Parathyroid adenoma (tissue), 2 donors: ENCODE measurements at regions not wholly inside any gene's neighbourhood (a gene's known extent, or its start where the extent isn't known, plus 50 kb on each side); places are given as distances from the start of the nearest gene placed in this dataset.

Experiments used
- H2AFZ ChIP-seq: fragments of 300-600 bp; sonication (generic); one replicate; pipeline ENCODE4 v1.7.0; 2017; ENCODE audit warnings: antibody characterized with exemption, mild to moderate bottlenecking
- H3K27ac ChIP-seq: fragments of 300-600 bp; sonication (generic); one replicate; pipeline ENCODE4 v1.7.0; 2017
- H3K27me3 ChIP-seq: fragments of 300-600 bp; sonication (generic); one replicate; pipeline ENCODE4 v1.7.0; 2017; ENCODE audit warnings: low read length; ENCODE audit not compliant: control insufficient read depth, insufficient read depth
- H3K36me3 ChIP-seq: fragments of 300-600 bp; sonication (generic); one replicate; pipeline ENCODE4 v1.7.0; 2017; ENCODE audit warnings: low read length; ENCODE audit not compliant: control insufficient read depth, insufficient read depth
- H3K4me1 ChIP-seq: fragments of 300-600 bp; sonication (generic); one replicate; pipeline ENCODE4 v1.7.0; 2017; ENCODE audit warnings: control low read depth
- H3K4me2 ChIP-seq: fragments of 300-600 bp; sonication (generic); one replicate; pipeline ENCODE4 v1.7.0; 2017; ENCODE audit warnings: low read length
- H3K4me3 ChIP-seq: fragments of 300-600 bp; sonication (generic); one replicate; pipeline ENCODE4 v1.7.0; 2017; ENCODE audit warnings: low read depth, low read length
- H3K79me2 ChIP-seq: fragments of 300-600 bp; sonication (generic); one replicate; pipeline ENCODE4 v1.7.0; 2017; ENCODE audit warnings: control low read depth
- H3K9ac ChIP-seq: fragments of 300-600 bp; sonication (generic); one replicate; pipeline ENCODE4 v1.7.0; 2017; ENCODE audit warnings: mild to moderate bottlenecking
- H3K9me3 ChIP-seq: fragments of 300-600 bp; sonication (generic); one replicate; pipeline ENCODE4 v1.7.0; 2017; ENCODE audit warnings: low read length; ENCODE audit not compliant: control insufficient read depth
- TF ChIP-seq, protein P1 (sequence below): fragments of 300-600 bp; sonication (generic); IDR thresholded peaks from one replicate; pipeline ENCODE4 v1.7.0; 2017; ENCODE audit warnings: antibody characterized with exemption, mild to moderate bottlenecking
- donor health status: primary hyperparathyroidism.

DNA sequence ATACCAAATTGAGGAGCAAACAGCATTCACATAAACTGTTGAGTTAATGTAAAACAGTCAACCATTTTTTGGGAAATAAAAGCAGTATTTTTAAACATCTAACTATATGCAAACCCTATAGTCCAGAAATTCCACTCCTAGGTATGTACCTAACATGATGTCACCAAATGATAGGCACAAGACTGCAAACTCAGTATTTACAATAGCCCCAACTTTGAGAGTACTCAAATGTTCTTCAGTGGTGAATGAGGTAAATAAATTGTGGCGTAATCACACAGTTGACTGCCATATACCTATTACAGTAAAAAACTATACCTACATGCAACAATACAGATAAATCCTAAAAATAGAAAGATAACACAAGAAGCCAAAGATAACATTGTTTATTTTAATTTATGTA lies 1243.8 kb upstream of the ADGRL3 start:
- no peak overlapping the region for H2AFZ ChIP-seq
- TF ChIP-seq, protein P1, sequence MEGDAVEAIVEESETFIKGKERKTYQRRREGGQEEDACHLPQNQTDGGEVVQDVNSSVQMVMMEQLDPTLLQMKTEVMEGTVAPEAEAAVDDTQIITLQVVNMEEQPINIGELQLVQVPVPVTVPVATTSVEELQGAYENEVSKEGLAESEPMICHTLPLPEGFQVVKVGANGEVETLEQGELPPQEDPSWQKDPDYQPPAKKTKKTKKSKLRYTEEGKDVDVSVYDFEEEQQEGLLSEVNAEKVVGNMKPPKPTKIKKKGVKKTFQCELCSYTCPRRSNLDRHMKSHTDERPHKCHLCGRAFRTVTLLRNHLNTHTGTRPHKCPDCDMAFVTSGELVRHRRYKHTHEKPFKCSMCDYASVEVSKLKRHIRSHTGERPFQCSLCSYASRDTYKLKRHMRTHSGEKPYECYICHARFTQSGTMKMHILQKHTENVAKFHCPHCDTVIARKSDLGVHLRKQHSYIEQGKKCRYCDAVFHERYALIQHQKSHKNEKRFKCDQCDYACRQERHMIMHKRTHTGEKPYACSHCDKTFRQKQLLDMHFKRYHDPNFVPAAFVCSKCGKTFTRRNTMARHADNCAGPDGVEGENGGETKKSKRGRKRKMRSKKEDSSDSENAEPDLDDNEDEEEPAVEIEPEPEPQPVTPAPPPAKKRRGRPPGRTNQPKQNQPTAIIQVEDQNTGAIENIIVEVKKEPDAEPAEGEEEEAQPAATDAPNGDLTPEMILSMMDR = no peak
- H3K4me2 ChIP-seq = no peak overlapping the region
- H3K79me2 ChIP-seq = no peaks in the 10 kb centered on the region
- H3K9me3 ChIP-seq = no peaks in the 10 kb centered on the region
- no peak overlapping the region for H3K4me3 ChIP-seq
- H3K4me1 ChIP-seq = no peaks in the 10 kb centered on the region
- no peak overlapping the region for H3K27ac ChIP-seq
- H3K9ac ChIP-seq = no peak overlapping the region
- no peaks in the 10 kb centered on the region for H3K27me3 ChIP-seq
- no peaks in the 10 kb centered on the region for H3K36me3 ChIP-seq

DNA sequence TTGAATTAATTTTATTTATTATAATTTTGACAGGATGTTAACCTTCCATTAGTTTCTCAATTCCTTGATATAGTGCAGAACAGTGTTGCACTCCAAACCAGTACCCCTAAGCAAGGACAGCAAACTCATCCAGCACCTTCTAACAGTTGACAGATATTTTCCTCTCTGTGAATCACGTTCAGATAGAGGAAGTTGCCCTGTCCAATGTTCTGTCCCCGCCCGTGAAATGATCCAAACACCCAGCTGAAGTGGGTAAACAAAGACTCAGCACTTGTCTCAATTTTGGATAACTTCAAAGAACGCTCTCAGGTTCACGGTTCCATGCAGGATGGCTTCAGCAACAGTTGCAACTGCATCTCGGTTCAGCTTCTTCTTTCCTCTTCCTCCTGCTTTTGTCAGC lies 1240.0 kb upstream of the ADGRL3 start:
- Histone ChIP-seq H3K36me3 (no peaks in the 10 kb centered on the region), H3K9ac (no peak overlapping the region), H3K27ac (no peak overlapping the region), H2AFZ (no peak overlapping the region), H3K9me3 (no peaks in the 10 kb centered on the region), H3K4me3 (no peak overlapping the region), H3K4me1 (no peaks in the 10 kb centered on the region), H3K79me2 (no peaks in the 10 kb centered on the region), H3K4me2 (no peak overlapping the region), H3K27me3 (no peaks in the 10 kb centered on the region)
- TF ChIP-seq, protein P1 = no peak

DNA sequence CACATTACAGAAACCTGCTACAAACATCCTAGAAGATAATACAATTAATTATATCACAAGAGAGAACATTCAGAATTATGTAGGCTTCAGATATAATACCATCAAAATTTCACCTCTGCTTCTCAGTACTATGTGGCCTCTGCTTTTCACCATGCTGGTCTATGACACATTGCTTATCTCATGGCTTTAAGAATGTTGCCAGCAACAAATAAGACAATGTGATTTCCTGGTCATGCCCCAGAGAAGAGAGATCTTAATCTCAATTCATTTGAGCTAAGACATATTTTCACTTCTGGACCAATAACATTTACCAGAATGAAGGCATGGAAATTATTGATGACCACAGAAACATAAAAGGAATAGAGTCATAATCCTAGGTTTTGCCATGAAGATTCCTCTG lies 1233.4 kb upstream of the ADGRL3 start:
- TF ChIP-seq, protein P1 = no peak
- Histone ChIP-seq H3K79me2 (no peaks in the 10 kb centered on the region), H3K4me1 (no peaks in the 10 kb centered on the region)

DNA sequence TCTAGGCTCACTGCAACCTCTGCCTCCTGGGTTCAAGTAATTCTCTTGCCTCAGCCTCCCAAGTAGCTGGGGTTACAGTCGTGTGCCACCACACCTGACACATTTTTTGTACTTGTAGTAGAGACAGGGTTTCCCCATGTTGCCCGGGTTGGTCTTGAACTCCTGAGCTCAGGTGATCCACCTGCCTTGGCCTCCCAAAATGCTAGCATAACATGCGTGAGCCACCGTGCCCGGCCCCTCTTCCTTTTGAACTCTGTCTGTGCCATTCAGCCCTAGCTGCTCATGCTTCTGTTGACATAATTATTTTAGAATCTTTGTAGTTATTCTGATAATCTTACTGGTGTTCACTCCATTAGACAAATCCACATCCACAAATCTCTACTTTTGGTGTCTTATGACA lies 1231.3 kb upstream of the ADGRL3 start:
- Histone ChIP-seq H3K4me2 (no peak overlapping the region), H3K4me3 (no peak overlapping the region), H3K27ac (no peak overlapping the region), H3K27me3 (no peaks in the 10 kb centered on the region), H3K4me1 (no peaks in the 10 kb centered on the region), H3K36me3 (no peaks in the 10 kb centered on the region), H3K79me2 (no peaks in the 10 kb centered on the region), H3K9me3 (no peaks in the 10 kb centered on the region), H2AFZ (no peak overlapping the region), H3K9ac (no peak overlapping the region)
- TF ChIP-seq, protein P1 = no peak

More for the DNA sequence above, 1233.4 kb upstream of the ADGRL3 start:
- no peaks in the 10 kb centered on the region for H3K36me3 ChIP-seq
- no peak overlapping the region for H3K9ac ChIP-seq
- H3K27ac ChIP-seq = no peak overlapping the region
- H3K4me3 ChIP-seq = no peak overlapping the region
- no peaks in the 10 kb centered on the region for H3K9me3 ChIP-seq
- no peaks in the 10 kb centered on the region for H3K27me3 ChIP-seq
- H2AFZ ChIP-seq = no peak overlapping the region
- H3K4me2 ChIP-seq = no peak overlapping the region

DNA sequence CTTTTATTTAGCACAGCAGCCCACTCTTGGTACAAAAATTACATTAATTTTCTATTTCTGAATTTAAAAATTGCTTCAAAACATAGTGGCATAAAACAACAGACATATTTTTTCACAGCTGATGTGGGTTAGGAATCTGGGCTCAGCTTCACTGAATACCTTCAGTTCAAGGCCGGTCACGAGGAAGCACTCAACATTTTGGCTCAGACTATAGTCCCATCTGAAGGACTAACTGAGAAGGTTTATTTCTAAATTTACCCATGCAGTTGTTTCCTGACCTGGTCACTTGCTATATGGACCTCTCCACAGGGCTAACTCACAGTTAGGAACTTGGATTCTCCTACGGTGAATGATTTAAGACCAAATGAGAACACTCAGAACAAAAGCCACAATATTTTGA lies 1230.2 kb upstream of the ADGRL3 start:
- no peak overlapping the region for H3K4me3 ChIP-seq
- H3K9me3 ChIP-seq = no peaks in the 10 kb centered on the region
- no peaks in the 10 kb centered on the region for H3K36me3 ChIP-seq
- H3K4me1 ChIP-seq = no peaks in the 10 kb centered on the region
- H3K9ac ChIP-seq = no peak overlapping the region
- H3K27ac ChIP-seq = no peak overlapping the region
- no peaks in the 10 kb centered on the region for H3K79me2 ChIP-seq
- no peak overlapping the region for H3K4me2 ChIP-seq
- TF ChIP-seq, protein P1 = no peak
- no peak overlapping the region for H2AFZ ChIP-seq
- no peaks in the 10 kb centered on the region for H3K27me3 ChIP-seq
